ENCODE measurements at regions not wholly inside any gene's neighbourhood (a gene's known extent, or its start where the extent isn't known, plus 50 kb on each side); places are given as distances from the start of the nearest gene placed in this dataset.
"Not testable (repeated sequence)": the region's sequence is repeated elsewhere in the genome, so short reads cannot be mapped to it uniquely, and the experiment has no call there.

DNA sequence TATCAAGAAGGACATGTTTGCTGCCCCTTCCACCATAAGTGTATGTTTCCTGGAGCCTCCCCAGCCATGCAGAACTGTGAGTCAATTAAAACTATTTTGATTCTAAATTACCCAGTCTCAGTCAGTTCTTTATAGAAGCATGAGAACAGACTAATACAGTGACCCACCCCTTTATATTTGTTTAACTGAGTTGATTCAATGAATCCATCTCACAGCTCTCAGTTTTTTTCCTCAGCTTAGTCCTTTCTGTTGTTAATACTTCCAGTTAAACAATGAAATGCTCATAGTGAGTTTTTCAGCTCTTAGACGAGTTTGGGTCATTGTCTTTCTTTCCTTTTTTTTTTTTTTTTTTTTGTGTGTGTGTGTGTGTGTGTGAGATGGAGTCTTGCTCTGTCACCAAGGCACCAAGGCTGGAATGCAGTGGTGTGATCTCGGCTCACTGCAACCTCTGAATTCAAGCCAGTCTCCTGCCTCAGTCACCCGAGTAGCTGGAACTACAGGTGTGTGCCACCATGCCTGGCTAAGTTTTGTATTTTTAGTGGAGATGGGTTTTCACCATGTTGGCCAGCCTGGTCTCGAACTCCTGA, 417.9 kb upstream of the ZNG1F start:
- DNase-seq, result not testable (repeated sequence)

DNA sequence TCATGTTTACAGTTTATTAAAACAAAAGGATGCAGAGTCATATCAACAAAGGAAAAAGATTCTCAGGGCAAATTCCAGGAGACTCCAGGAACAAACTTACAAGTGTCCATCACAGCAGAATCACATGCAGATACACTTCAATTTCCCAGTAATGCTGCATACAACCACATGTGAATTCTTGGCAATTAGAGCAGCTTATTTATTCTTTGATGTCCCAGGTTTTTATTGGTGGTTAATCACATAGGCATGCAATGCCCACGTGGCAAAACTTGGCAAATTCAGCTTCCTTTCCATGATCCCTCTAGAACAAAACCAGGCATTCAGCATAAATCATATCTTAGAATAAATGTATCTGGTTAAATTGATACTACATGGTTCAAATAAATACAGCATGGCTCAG, 376.5 kb upstream of the ZNG1F start:
- DNase-seq, result not testable (repeated sequence)

All from NCI-H1105 treated with DMSO at 0.1 percent for 48 hours (cell line).